GM21381 (cell line): ENCODE measurements at regions not wholly inside any gene's neighbourhood (a gene's known extent, or its start where the extent isn't known, plus 50 kb on each side); places are given as distances from the start of the nearest gene placed in this dataset.
"Not testable (repeated sequence)": the region's sequence is repeated elsewhere in the genome, so short reads cannot be mapped to it uniquely, and the experiment has no call there.

Source experiments
- ATAC-seq: cut with Tn5 transposase; IDR thresholded peaks from one replicate; pipeline ENCODE4 v1.9.1; 2021; ENCODE audit warnings: mild to moderate bottlenecking, moderate library complexity; ENCODE audit not compliant: unreplicated experiment

- ATAC-seq: no peak
Measured at GRCh38 chr11:93902921-93903320, 52.5 kb upstream of the VSTM5 start.

- ATAC-seq: no peak
Measured at GRCh38 chr11:93903989-93904388, 53.6 kb upstream of the VSTM5 start.

- ATAC-seq: no peak
Measured at GRCh38 chr11:93904716-93905115, 54.3 kb upstream of the VSTM5 start.

- no peak for ATAC-seq
Measured at GRCh38 chr11:93905384-93905783, 55.0 kb upstream of the VSTM5 start.

- no peak for ATAC-seq
Measured at GRCh38 chr11:93906486-93906885, 56.1 kb upstream of the VSTM5 start.

- ATAC-seq: no peak
Measured at GRCh38 chr11:93907901-93908300, 57.5 kb upstream of the VSTM5 start.

GRCh38 chr11:93908689-93909088, 58.3 kb upstream of the VSTM5 start:
- no peak for ATAC-seq

GRCh38 chr11:93917673-93918072, 67.3 kb upstream of the VSTM5 start:
- no peak for ATAC-seq

- ATAC-seq: peak; percentile 84
Measured at GRCh38 chr11:93921695-93922468, 71.5 kb upstream of the VSTM5 start.

GRCh38 chr11:93922830-93923229, 72.4 kb upstream of the VSTM5 start:
- no peak for ATAC-seq

GRCh38 chr11:93926099-93926498, 75.7 kb upstream of the VSTM5 start:
- ATAC-seq: not testable (repeated sequence)

- no peak for ATAC-seq
Measured at GRCh38 chr11:93929407-93929806, 79.0 kb upstream of the VSTM5 start.

- no peak for ATAC-seq
Measured at GRCh38 chr11:93933230-93933629, 82.8 kb upstream of the VSTM5 start.

GRCh38 chr11:93935826-93936225, 85.3 kb upstream of the HEPHL1 start:
- ATAC-seq: no peak

GRCh38 chr11:93936460-93936859, 84.7 kb upstream of the HEPHL1 start:
- no peak for ATAC-seq

GRCh38 chr11:93939084-93939760, 81.9 kb upstream of the HEPHL1 start:
- no peak for ATAC-seq

GRCh38 chr11:93940395-93940794, 80.8 kb upstream of the HEPHL1 start:
- no peak for ATAC-seq

- ATAC-seq: no peak
Measured at GRCh38 chr11:93942176-93942575, 79.0 kb upstream of the HEPHL1 start.

- no peak for ATAC-seq
Measured at GRCh38 chr11:93945596-93945995, 75.6 kb upstream of the HEPHL1 start.

GRCh38 chr11:93952082-93952780, 68.9 kb upstream of the HEPHL1 start:
- no peak for ATAC-seq

GRCh38 chr11:93957397-93957952, 63.7 kb upstream of the HEPHL1 start:
- ATAC-seq: no peak

GRCh38 chr11:93958991-93959390, 62.2 kb upstream of the HEPHL1 start:
- no peak for ATAC-seq
